WTC11 (cell line): ENCODE measurements at regions not wholly inside any gene's neighbourhood (a gene's known extent, or its start where the extent isn't known, plus 50 kb on each side); places are given as distances from the start of the nearest gene placed in this dataset.

Experiments used
- NR3C1 ChIP-seq: sonication (generic); formaldehyde crosslinking; conservative IDR thresholded peaks from 2 replicates; pipeline ENCODE4 v1.8.1; 2023; ENCODE audit warnings: low read depth, mild to moderate bottlenecking, missing genetic modification reagents
- RELA ChIP-seq: sonication (generic); formaldehyde crosslinking; IDR thresholded peaks from 2 replicates; pipeline ENCODE4 v1.8.1; 2022; ENCODE audit warnings: missing genetic modification reagents, mild to moderate bottlenecking, borderline replicate concordance
- TF ChIP-seq, protein P1 (sequence below): fragments of 200-600 bp; IDR thresholded peaks from 2 replicates; pipeline ENCODE4 v1.8.0; 2022; ENCODE audit warnings: antibody characterized with exemption
- TF ChIP-seq, protein P2 (sequence below): sonication (generic); formaldehyde crosslinking; conservative IDR thresholded peaks from 2 replicates; pipeline ENCODE4 v1.8.1; 2022; ENCODE audit warnings: mild to moderate bottlenecking, missing genetic modification reagents

DNA sequence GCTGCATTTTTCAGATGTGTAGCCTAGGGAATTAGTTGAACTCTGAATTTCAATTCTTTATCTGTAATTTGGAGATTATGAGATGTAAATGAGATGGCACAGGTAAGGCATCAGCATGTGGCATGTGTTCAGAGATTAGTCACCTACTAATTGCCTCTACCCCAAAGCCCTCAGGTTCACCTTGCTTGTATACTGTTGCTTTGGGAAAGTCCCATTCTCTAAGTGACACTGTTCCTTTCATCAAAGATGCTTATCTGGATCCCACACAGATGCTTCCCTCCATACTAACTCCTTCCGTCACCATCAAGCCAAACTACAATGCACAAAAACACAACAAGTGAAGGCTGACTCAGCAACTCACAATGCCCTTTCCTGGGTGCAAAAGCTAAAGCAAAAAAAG is 143.7 kb downstream of the LRATD1 start:
- TF ChIP-seq RELA (CRISPR knock-in tag), result no peak
- TF ChIP-seq, protein P1, sequence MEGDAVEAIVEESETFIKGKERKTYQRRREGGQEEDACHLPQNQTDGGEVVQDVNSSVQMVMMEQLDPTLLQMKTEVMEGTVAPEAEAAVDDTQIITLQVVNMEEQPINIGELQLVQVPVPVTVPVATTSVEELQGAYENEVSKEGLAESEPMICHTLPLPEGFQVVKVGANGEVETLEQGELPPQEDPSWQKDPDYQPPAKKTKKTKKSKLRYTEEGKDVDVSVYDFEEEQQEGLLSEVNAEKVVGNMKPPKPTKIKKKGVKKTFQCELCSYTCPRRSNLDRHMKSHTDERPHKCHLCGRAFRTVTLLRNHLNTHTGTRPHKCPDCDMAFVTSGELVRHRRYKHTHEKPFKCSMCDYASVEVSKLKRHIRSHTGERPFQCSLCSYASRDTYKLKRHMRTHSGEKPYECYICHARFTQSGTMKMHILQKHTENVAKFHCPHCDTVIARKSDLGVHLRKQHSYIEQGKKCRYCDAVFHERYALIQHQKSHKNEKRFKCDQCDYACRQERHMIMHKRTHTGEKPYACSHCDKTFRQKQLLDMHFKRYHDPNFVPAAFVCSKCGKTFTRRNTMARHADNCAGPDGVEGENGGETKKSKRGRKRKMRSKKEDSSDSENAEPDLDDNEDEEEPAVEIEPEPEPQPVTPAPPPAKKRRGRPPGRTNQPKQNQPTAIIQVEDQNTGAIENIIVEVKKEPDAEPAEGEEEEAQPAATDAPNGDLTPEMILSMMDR, result no peak
- no peak for TF ChIP-seq NR3C1 (CRISPR knock-in tag)
- TF ChIP-seq, protein P2, sequence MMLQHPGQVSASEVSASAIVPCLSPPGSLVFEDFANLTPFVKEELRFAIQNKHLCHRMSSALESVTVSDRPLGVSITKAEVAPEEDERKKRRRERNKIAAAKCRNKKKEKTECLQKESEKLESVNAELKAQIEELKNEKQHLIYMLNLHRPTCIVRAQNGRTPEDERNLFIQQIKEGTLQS (CRISPR knock-in tag), result no peak
